ENCODE measurements at regions not wholly inside any gene's neighbourhood (a gene's known extent, or its start where the extent isn't known, plus 50 kb on each side); places are given as distances from the start of the nearest gene placed in this dataset.

DNA sequence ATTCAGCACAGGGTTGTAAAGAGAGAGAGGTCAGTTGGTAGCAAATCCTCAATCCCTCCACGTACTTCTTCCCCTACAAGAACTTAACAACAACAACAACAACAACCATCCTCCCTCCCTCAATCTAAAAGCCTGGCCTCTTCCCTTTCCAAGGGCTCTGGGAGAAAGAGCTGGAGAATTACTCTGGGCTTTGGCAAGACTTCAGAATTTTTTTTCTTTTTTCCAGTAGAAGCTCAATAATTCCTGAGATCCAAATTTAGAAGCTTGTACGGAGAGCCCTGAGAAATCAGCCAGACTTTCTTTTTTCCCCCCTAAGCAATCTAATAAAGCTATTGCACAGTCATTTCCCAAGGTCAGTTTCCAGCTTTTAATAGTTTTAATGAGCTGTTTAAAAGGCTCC is 95.8 kb upstream of the CACNA2D3 start:
- no peak for DNase-seq (ENCODE audit: low read depth)

GRCh38 chr3:54021071-54021470 is 101.3 kb upstream of the CACNA2D3 start:
- DNase-seq (ENCODE audit: low read depth) = no peak

DNA sequence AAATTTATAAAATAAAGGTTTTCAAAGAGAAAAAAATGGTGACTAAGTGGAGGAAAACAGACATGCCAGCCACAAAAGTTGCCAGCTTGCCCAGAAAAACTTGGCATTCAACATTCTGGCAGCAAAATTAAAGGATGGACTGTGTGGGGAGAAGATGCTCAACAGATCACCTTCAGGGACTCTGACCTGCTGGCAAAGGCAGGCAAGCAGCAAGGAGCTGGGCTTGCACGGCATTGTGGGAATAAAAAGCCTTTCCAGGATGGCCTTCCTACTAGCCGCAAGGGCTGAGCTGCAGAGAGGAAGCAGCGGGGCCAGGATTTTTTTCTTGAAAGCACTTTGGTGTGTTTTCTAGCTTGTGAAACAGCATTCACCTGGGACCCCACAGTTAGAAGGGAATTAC is 101.9 kb upstream of the CACNA2D3 start:
- DNase-seq (ENCODE audit: low read depth) = no peak

GRCh38 chr3:54014067-54014466 is 108.3 kb upstream of the CACNA2D3 start:
- DNase-seq (ENCODE audit: low read depth) = no peak

DNA sequence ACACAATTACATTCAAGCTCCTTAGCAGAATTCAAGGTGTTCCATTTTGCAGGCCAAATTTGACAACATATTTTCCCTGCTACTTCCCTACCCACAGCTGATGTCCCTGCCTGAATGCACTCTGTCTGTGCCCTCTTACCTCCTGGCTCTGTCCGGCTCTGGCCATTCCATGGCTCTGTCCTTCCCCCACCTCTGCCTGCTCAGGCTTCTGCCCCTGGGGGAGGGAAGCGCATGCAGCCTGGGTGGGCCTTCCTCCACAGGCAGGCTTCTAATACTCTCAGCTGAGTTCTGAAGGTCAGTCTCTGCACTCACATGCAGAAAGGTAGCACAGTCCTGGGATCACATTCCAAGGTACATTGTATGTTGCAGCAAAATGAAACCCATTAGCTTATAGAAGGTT is 113.6 kb upstream of the CACNA2D3 start:
- DNase-seq (ENCODE audit: low read depth) = no peak

DNA sequence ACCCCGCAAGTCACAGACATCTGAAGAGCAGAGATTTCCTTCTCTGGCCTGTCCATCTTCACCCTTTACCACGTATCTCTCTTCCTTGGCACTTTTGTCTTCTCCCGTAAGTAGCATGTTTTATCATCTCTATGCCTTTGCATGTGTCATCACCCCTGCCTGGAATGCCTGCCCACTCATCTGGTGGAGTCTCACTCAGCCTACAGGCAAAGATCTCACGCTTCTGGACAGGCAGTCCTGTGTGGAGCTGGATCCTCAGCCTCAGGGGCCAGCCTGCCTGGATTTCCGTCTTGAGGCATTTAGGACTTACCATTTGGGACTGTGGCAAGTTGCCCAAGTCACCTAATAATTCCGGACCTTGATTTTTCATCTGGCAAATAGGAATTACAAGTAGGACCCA is 114.3 kb upstream of the CACNA2D3 start:
- no peak for DNase-seq (ENCODE audit: low read depth)

DNA sequence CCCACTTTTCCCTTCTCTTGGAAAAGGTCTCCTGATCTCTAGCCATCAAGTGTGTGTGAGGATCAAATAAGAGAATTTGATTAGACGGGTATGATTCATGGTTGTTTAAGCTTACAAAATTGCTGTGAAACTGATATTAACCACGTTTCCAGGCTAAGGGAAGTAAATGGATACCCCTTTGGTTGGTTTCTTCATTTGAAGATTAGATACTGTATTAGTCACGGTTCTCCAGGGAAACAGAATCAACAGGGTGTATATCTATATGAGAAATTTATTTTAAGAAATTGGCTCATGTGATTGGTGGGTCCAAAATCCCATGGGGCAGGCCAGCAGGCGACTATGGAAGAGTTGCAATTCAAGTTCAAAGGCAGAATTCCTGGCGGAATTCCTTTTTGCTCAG is 112.7 kb upstream of the SELENOK start:
- no peak for DNase-seq (ENCODE audit: low read depth)

DNA sequence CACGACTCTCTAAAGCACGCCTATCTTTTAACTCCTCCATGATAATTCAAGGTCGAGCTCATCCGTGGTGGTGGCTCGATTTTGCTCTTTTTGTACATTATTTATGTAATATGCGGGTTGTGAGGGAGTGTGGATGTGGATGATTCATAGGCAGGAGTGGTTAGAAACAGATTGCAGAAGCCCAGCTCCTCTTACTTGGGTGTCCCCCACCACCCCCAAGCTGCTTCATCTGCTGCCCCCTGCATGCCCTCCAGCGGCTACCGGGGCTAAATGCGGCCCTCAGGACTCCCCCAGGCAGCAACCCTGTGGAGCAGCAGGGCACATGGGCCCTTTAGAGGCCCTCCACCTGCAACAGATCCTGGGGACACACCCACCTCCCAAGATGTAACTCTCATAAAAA is 111.5 kb upstream of the SELENOK start:
- no peak for DNase-seq (ENCODE audit: low read depth)

DNA sequence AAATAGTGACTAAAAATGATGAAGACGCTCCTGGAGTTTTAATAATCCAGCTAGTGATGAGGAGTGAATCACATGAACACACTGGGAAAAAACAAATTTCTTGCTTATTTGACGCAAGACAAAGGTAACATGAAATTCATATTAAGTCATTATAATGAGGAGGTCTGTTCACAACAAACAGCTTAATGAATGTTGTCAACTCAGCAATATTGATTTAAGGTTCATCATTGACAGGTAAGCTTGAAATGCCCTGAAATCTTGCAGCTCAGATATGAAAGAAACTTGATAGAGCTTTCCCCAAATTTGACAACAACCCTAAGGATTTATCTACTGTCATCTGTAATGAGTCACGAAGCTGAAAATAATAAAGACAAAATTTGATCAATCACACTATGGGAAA is 108.1 kb upstream of the SELENOK start:
- no peak for DNase-seq (ENCODE audit: low read depth)

GRCh38 chr3:53998980-53999379 is 107.3 kb upstream of the SELENOK start:
- DNase-seq (ENCODE audit: low read depth) = no peak

GRCh38 chr3:53997476-53997875 is 105.8 kb upstream of the SELENOK start:
- DNase-seq (ENCODE audit: low read depth) = no peak

DNA sequence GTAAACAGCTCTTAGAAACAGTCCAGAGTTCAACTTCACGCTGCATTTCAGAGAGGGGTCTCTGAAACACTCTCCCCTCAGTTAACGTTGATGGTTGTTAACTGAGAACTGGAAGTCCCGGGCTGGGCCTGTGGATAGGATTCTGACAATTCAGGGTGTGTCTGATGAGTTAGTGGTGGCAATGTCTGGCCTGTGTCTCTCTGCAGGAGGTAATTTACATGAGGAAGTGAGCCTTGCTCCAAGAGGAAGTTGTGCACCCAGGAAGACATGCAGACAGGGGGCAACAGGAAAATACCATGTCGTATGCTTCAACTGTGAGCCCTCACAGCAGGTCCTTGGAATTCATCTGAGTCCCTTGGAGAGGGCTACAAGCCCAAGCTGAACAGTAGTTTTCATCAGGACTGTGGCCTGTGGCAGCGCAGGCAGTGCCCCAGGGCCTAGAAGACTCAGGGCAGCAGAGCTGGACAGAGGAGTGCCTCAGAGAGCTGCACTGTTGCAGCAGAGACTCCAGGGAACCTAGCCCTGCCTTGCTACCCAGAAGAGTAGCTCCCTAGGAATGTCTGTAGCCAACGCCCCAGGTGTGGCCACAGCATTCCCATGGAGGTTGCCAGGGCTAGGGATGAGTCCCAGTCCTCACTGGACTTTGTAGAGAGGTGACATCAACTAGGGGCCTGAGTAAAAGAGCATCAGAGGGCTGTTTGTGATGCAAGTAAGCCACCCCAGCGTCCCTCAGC is 104.6 kb upstream of the SELENOK start:
- no peak for DNase-seq (ENCODE audit: low read depth)

DNA sequence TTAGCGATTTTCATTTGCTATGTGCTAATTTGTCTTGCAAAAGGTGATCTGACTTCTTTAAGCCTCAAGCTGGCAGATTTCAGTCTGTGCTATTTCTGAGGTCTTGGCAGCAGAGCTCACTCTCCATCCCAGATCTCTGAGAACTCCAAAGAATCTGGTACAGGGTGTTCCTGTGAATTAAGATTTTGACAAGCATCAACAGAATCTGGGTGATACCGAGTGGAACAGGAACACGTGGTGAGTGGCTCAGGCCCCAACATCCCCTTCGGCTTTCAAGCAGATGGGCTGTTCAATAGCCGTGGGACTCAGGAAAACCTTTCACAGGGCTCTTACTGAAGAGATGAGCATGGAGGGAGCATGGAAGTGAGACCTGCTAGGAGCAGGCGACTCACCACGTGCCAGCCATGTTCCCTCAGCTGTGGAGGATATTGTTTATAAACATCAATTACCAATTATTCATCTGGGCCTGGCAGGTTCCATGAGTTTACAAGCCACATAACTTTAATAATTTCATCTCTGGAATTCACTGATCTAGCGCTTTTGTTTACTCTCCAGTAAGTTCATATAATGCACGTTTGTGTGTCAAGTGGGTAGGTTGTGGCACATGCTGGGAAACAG is 103.4 kb upstream of the SELENOK start:
- no peak for DNase-seq (ENCODE audit: low read depth)

DNA sequence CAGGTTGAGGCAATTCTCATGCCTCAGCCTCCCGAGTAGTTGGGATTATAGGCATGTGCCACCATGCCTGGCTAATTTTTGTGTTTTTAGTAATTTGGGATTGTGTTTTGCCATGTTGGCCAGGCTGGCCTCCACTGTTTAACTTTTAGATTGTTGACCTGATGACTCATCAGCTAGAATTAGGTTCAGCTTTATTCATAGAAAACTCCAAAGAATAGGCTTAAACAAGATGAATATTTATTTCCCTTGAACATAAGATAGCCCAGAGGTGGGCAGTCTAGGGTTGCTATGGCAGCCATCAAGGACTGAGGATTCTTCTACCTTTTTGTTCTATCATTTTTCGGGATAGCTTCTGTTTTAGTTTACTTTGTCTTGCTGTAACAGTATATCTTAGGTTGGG is 99.6 kb upstream of the SELENOK start:
- no peak for DNase-seq (ENCODE audit: low read depth)

DNA sequence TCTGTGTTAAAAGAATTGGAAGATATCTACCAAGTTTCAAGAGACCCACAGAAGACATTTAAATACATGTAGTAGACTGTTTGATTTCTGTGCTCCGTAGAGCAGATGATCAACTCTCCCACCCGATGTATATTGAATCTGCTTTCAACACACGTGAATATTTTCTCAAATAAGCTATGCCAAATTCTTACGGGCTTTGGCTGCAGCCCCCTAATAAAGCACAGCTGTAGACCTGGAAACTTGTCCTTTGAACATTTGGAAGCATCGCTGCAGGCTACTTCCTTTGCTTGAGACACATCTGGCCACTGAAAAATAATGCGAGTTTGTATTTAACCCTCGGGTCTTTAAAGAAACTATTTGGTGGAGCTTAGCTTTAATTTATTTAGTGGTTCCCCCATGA is 98.3 kb upstream of the SELENOK start:
- no peak for DNase-seq (ENCODE audit: low read depth)

- DNase-seq (ENCODE audit: low read depth) = no peak
These were observed 97.8 kb upstream of the SELENOK start for GRCh38 chr3:53989451-53989850.

- no peak for DNase-seq (ENCODE audit: low read depth)
These were observed 86.7 kb upstream of the SELENOK start for GRCh38 chr3:53978386-53978785.

DNA sequence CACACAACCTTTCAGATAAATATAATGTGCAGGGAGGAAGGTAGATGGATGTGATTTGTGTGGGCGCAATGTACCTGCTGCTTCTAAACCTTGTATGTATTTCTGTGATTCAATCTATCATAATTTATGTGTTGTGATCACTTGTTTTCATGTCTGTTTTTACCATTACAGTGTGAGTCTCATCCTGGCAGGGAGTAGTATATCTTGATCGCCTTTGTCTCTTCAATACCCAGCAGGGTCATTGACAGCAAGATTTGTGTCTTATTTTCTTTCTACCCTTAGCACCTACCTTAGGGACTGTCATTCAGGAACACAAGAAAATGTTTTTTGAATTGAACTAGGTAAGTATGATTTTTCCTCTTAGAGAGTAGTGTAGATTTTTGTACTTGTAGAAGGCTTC is 83.7 kb upstream of the SELENOK start:
- no peak for DNase-seq (ENCODE audit: low read depth)

GRCh38 chr3:53974324-53974723 is 82.7 kb upstream of the SELENOK start:
- DNase-seq (ENCODE audit: low read depth) = peak; percentile 4

- DNase-seq (ENCODE audit: low read depth) = peak; percentile 4
These were observed 82.2 kb upstream of the SELENOK start for GRCh38 chr3:53973905-53974304.

- no peak for DNase-seq (ENCODE audit: low read depth)
These were observed 79.0 kb upstream of the SELENOK start for GRCh38 chr3:53970661-53971060.

DNA sequence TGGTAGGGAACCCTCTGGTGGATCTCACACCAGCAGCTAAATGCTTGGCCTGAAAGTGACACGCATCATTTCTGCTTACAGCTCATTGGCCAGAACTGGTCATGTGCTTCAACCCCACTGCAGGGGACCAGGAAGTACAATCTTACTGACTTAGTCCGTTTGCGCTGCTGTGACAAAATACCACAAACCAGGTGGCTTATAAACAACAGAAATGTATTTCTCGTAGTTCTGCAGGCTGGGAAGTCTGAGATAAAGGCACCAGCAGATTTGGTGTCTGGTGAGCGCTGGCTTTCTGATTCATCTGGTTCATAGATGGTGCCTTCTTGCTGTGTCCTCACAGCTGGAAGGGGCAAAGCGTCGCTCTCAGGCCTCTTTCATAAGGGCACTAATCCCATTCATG is 77.4 kb upstream of the SELENOK start:
- DNase-seq (ENCODE audit: low read depth) = no peak

DNA sequence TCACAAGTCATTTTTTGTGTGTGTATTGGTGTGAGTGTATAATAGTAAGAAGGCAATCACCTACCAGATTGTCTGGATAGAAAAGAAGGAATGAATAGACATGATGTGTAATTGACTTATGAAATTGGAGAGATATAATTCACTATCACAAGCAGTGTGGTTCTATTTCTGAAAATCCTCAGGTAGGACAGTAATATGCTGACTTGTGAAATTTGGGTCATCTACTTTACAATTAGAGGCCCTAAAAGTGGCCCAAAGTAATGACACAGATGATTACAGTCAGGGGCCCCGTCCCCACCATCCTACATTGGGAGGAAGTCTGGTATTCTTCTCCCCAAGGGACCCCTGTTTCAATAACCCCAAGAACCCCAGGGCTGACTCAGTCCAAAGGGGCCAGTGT is 73.6 kb upstream of the SELENOK start:
- no peak for DNase-seq (ENCODE audit: low read depth)
